ENCODE measurements at regions not wholly inside any gene's neighbourhood (a gene's known extent, or its start where the extent isn't known, plus 50 kb on each side); places are given as distances from the start of the nearest gene placed in this dataset.

DNA sequence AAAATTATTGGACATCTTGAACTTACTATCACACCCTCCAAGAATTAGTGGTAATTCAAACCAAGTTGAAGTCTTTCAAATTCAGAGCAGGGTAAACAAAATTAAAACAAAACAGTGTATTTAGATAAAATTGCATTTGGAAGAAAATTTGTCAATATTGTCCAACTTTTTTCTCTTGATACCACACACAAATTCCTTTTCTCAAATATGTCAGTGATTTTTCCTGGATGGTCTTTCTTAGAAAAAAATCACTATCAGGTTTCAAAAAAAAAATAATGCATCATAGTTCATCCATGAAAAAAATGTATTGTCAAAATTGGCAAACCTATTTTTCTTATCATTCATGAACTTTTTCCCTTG, 667.1 kb downstream of the TENT5A start:
- H3K9me3 ChIP-seq (ENCODE audit: control insufficient read depth, insufficient read depth, low read depth, low read length), result no peaks in the 10 kb centered on the region
- no peak overlapping the region for H3K4me3 ChIP-seq (ENCODE audit: low read depth, low read length)
- no peaks in the 10 kb centered on the region for H3K27me3 ChIP-seq (ENCODE audit: control insufficient read depth, insufficient read depth, low read length)
- no peaks in the 10 kb centered on the region for H3K36me3 ChIP-seq (ENCODE audit: control insufficient read depth, insufficient read depth, low read length)
- no peak overlapping the region for H3K27ac ChIP-seq (ENCODE audit: low read depth, low read length)
- H3K4me1 ChIP-seq (ENCODE audit: control insufficient read depth, insufficient read depth, low read length), result peaks cover 9% of the 10 kb centered on the region; the same call in 1 of the 2 replicates
- no peak overlapping the region for H3K9ac ChIP-seq (ENCODE audit: low read length)

DNA sequence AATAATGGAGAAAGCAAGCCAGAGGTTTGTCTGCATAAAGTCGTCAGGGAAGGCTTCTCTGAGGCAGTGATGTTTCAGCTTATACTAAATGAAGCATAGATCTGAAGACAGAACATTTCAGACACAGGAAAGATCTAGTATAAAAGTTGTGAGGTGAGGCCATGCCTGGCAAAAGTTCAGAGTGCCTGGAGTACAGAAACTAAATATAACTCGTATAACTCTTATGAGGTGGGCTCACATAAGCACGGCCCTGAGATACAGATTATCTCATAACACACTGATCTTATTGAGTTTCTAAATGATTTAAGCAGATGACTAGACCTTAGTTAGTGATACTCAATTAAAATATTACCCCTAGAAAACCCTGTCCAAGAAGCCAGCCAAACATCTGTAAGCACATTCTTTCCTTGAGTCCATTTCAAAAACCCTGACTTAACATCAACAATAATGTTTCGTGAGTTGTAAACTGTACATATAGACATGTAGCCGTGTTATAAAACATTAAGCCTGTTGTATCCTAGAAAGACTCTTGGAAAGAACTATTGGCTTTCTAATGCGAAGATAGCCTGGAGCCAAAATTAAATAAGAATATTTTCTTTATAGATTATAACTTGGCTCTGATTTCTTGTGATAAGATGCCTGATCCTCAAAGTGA, 667.6 kb downstream of the TENT5A start:
- Histone ChIP-seq H3K27me3 (ENCODE audit: control insufficient read depth, insufficient read depth, low read length) (no peaks in the 10 kb centered on the region), H3K27ac (ENCODE audit: low read depth, low read length) (no peak overlapping the region), H3K9me3 (ENCODE audit: control insufficient read depth, insufficient read depth, low read depth, low read length) (no peaks in the 10 kb centered on the region), H3K4me1 (ENCODE audit: control insufficient read depth, insufficient read depth, low read length) (peaks cover 9% of the 10 kb centered on the region; the same call in 1 of the 2 replicates), H3K4me3 (ENCODE audit: low read depth, low read length) (no peak overlapping the region), H3K36me3 (ENCODE audit: control insufficient read depth, insufficient read depth, low read length) (no peaks in the 10 kb centered on the region), H3K9ac (ENCODE audit: low read length) (no peak overlapping the region)

DNA sequence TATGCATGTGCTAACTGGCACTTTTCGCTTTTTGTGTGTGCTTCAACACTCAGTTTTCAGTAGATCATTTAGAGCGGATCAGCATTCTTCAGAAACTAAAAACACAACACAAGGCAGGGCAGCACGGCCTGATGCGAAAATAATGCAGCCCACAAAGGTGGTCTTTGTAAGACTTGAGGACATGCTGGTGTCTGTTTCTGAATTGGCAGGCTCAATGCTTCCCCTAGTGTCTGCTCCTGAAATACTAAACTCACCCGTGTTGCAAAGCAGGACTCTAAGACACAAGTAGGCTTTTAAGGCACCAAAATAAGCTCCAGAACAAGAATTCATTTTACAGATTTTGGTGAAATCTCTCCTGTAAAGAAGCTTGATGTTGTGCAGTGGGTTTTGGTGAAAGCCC, 676.5 kb downstream of the TENT5A start:
- Histone ChIP-seq H3K27me3 (ENCODE audit: control insufficient read depth, insufficient read depth, low read length) (no peaks in the 10 kb centered on the region), H3K9me3 (ENCODE audit: control insufficient read depth, insufficient read depth, low read depth, low read length) (no peaks in the 10 kb centered on the region), H3K36me3 (ENCODE audit: control insufficient read depth, insufficient read depth, low read length) (no peaks in the 10 kb centered on the region), H3K4me3 (ENCODE audit: low read depth, low read length) (no peak overlapping the region), H3K27ac (ENCODE audit: low read depth, low read length) (no peak overlapping the region), H3K9ac (ENCODE audit: low read length) (no peak overlapping the region), H3K4me1 (ENCODE audit: control insufficient read depth, insufficient read depth, low read length) (no peaks in the 10 kb centered on the region)

DNA sequence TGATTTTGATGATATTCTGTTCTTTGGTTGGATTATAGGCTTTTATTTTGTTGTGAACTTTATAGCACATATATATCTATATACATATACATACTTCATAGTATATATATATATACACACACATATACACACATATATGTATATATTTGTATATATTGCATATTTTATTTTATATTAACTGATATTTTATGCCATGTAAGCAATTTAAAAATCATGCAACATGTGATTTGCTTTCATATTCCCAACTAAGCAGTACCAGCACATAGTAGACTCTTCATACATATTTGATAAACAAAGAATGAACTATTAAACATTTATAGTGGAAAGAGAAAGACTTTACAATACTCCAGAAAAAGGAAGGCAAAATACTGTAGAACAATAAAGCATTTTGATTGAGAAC, 679.2 kb downstream of the TENT5A start:
- H3K9ac ChIP-seq (ENCODE audit: low read length), result no peak overlapping the region
- H3K36me3 ChIP-seq (ENCODE audit: control insufficient read depth, insufficient read depth, low read length), result no peaks in the 10 kb centered on the region
- H3K27ac ChIP-seq (ENCODE audit: low read depth, low read length), result no peak overlapping the region
- H3K4me1 ChIP-seq (ENCODE audit: control insufficient read depth, insufficient read depth, low read length), result no peaks in the 10 kb centered on the region; the same call in 1 of the 2 replicates
- H3K27me3 ChIP-seq (ENCODE audit: control insufficient read depth, insufficient read depth, low read length), result no peaks in the 10 kb centered on the region
- no peaks in the 10 kb centered on the region for H3K9me3 ChIP-seq (ENCODE audit: control insufficient read depth, insufficient read depth, low read depth, low read length)
- no peak overlapping the region for H3K4me3 ChIP-seq (ENCODE audit: low read depth, low read length)

DNA sequence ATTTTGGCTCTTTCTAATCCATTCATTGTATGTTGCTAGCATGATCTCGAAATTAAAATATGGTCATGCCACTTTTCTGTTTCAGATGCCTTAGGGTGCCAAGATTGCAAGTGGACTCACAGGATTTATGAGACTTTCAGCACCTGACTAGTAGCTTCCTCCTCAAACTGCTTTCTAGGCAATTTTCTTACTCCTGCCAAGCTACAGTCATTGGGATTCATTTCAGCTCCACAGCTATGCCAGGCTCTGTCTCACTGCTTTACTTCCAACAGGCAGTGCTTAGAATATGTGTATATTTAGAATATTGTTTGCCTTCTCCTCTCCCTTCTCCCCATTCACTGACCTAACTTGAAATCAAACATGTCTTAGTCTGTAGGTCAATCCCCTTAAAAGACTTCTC, 681.4 kb downstream of the TENT5A start:
- Histone ChIP-seq H3K4me3 (ENCODE audit: low read depth, low read length) (no peak overlapping the region), H3K9me3 (ENCODE audit: control insufficient read depth, insufficient read depth, low read depth, low read length) (no peaks in the 10 kb centered on the region), H3K27ac (ENCODE audit: low read depth, low read length) (no peak overlapping the region), H3K4me1 (ENCODE audit: control insufficient read depth, insufficient read depth, low read length) (no peaks in the 10 kb centered on the region; the same call in 1 of the 2 replicates), H3K27me3 (ENCODE audit: control insufficient read depth, insufficient read depth, low read length) (no peaks in the 10 kb centered on the region), H3K9ac (ENCODE audit: low read length) (no peak overlapping the region), H3K36me3 (ENCODE audit: control insufficient read depth, insufficient read depth, low read length) (no peaks in the 10 kb centered on the region)

DNA sequence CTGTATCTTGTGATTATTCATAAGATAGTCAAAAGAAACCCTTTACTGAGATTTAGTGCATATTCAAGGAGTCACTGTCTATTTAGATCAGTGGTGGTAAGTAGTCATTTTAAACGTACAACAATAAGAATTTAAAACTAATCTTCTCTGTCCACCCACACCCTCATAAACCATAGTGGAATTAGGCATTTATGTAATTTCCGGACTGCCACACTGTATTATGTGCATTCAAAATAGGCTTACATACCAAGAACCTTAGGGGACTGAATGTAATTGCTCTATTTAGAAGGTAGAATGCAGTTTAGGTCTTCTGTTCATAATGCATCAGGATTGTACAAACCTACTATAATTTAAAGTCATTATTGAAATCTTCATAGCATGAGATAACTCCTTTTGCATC, 685.4 kb downstream of the TENT5A start:
- Histone ChIP-seq H3K4me1 (ENCODE audit: control insufficient read depth, insufficient read depth, low read length) (no peaks in the 10 kb centered on the region; the same call in 1 of the 2 replicates), H3K27ac (ENCODE audit: low read depth, low read length) (no peak overlapping the region), H3K36me3 (ENCODE audit: control insufficient read depth, insufficient read depth, low read length) (no peaks in the 10 kb centered on the region), H3K27me3 (ENCODE audit: control insufficient read depth, insufficient read depth, low read length) (no peaks in the 10 kb centered on the region), H3K9ac (ENCODE audit: low read length) (no peak overlapping the region), H3K4me3 (ENCODE audit: low read depth, low read length) (no peak overlapping the region), H3K9me3 (ENCODE audit: control insufficient read depth, insufficient read depth, low read depth, low read length) (no peaks in the 10 kb centered on the region)

DNA sequence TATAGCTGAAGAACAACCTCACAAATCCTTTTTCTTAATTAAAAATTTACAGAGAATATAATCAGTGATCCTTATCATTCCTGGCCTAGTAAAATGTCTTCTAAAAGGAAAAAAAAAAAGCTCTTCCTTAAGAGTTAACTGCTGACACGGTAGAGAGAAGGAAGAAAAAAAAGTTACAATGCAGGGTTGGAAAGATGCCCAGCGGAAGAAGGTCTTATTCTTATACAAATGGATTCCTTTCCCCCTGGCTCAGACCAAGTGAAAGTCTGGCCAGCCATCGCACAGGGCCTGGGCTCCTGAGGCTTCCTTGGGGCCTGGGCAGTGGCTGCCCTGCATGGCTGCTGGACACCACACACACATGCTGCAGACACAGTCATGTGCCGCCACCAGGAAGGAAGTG, 688.6 kb downstream of the TENT5A start:
- H3K9ac ChIP-seq (ENCODE audit: low read length), result no peak overlapping the region
- no peaks in the 10 kb centered on the region for H3K9me3 ChIP-seq (ENCODE audit: control insufficient read depth, insufficient read depth, low read depth, low read length)
- no peaks in the 10 kb centered on the region; the same call in 1 of the 2 replicates for H3K4me1 ChIP-seq (ENCODE audit: control insufficient read depth, insufficient read depth, low read length)
- no peaks in the 10 kb centered on the region for H3K27me3 ChIP-seq (ENCODE audit: control insufficient read depth, insufficient read depth, low read length)
- H3K4me3 ChIP-seq (ENCODE audit: low read depth, low read length), result no peak overlapping the region
- H3K27ac ChIP-seq (ENCODE audit: low read depth, low read length), result no peak overlapping the region
- H3K36me3 ChIP-seq (ENCODE audit: control insufficient read depth, insufficient read depth, low read length), result no peaks in the 10 kb centered on the region

DNA sequence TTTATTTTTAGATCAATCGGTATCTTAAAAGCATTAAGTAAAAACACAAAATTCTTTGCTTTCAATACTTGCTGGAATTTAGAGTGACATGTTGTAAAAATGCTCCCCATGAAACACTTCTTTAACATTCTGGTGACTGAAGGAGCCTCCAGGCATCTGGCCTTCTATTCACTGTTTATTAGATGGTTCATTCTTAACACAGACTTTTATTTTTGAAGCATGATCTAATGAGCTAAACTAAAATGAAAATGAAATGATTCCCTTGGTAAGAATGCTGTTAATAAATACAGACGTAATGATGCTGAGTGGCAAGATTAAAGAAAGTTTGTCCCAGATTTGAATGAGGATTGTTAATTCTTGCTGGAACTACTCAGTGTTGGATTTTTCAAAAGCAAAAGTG, 698.4 kb downstream of the TENT5A start:
- H3K27me3 ChIP-seq (ENCODE audit: control insufficient read depth, insufficient read depth, low read length), result no peaks in the 10 kb centered on the region
- H3K27ac ChIP-seq (ENCODE audit: low read depth, low read length), result no peak overlapping the region
- no peak overlapping the region for H3K9ac ChIP-seq (ENCODE audit: low read length)
- H3K9me3 ChIP-seq (ENCODE audit: control insufficient read depth, insufficient read depth, low read depth, low read length), result no peaks in the 10 kb centered on the region
- no peak overlapping the region for H3K4me3 ChIP-seq (ENCODE audit: low read depth, low read length)
- H3K4me1 ChIP-seq (ENCODE audit: control insufficient read depth, insufficient read depth, low read length), result no peaks in the 10 kb centered on the region
- H3K36me3 ChIP-seq (ENCODE audit: control insufficient read depth, insufficient read depth, low read length), result no peaks in the 10 kb centered on the region

DNA sequence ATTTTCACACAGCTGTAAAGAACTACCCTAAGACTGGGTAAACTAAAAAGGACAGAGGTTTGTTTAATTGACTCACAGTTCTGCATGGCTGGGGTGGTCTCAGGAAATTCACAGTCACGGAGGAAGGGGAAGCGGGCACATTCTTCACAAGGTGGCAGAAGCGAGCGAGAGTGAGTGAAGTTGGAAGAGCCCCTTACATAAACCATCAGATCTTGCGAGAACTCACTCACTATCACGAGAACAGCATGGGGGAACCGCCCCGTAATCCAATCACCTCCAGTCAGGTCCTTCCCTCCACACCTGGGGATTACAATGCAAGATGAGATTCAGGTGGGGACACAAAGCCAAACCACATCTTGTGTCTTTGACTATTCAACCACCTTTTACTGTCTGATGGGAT, 700.5 kb downstream of the TENT5A start:
- H3K27ac ChIP-seq (ENCODE audit: low read depth, low read length), result no peak overlapping the region
- H3K4me3 ChIP-seq (ENCODE audit: low read depth, low read length), result no peak overlapping the region

DNA sequence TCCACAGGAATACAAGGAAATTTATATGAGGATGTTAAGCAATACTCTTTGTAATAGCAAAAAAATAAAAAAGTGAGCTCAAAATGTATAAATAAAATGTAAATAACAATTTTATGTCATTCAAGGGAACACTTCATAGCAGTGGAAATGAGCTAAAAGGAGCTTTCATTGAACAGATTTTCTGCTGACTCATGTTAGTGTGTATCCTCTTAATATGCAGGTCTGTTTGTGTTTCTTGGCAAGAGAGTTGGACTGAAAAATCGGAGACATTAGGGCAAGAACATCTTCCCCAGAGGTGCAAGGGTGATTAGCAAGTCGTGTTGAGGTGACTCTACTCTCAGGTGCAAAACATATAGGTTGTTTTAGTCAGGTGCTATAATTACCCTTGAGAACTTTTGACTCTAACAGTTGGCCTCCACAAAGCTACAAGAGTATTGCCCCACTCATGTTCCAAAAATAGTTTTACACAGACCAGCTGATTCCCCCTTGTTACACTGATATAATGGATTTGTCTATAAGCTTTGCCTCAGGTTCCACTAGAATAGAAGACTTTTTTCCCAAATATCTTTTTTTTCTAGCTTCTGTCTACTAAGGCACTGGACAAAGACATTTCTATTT, 702.9 kb downstream of the TENT5A start:
- Histone ChIP-seq H3K27me3 (ENCODE audit: control insufficient read depth, insufficient read depth, low read length) (no peaks in the 10 kb centered on the region), H3K36me3 (ENCODE audit: control insufficient read depth, insufficient read depth, low read length) (no peaks in the 10 kb centered on the region)

More for the DNA sequence above, 700.5 kb downstream of the TENT5A start:
- Histone ChIP-seq H3K9me3 (ENCODE audit: control insufficient read depth, insufficient read depth, low read depth, low read length) (no peaks in the 10 kb centered on the region), H3K27me3 (ENCODE audit: control insufficient read depth, insufficient read depth, low read length) (no peaks in the 10 kb centered on the region), H3K4me1 (ENCODE audit: control insufficient read depth, insufficient read depth, low read length) (no peaks in the 10 kb centered on the region), H3K9ac (ENCODE audit: low read length) (no peak overlapping the region), H3K36me3 (ENCODE audit: control insufficient read depth, insufficient read depth, low read length) (no peaks in the 10 kb centered on the region)

DNA sequence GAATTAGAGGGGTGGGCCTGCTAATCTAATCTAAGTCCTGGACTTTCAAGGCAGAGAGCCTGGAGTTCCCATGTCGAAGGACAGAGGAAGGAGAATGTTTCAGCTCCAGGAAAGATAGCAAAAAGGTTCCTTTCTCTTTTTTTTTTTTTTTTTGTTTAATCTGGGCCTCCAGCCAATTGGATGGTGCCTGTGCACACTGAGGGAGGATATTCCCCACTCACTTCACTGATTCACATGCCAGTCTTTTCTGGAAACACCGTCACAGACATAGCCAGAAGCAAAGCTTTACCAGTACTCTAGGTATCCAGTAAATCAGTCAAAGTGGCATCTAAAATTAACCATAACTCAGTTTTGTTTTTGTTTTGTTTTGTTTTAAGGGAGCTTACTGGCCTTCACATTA, 721.1 kb downstream of the TENT5A start:
- H3K36me3 ChIP-seq (ENCODE audit: control insufficient read depth, insufficient read depth, low read length), result no peaks in the 10 kb centered on the region
- no peak overlapping the region for H3K27ac ChIP-seq (ENCODE audit: low read depth, low read length)
- H3K4me1 ChIP-seq (ENCODE audit: control insufficient read depth, insufficient read depth, low read length), result no peaks in the 10 kb centered on the region
- no peak overlapping the region for H3K4me3 ChIP-seq (ENCODE audit: low read depth, low read length)
- no peaks in the 10 kb centered on the region for H3K27me3 ChIP-seq (ENCODE audit: control insufficient read depth, insufficient read depth, low read length)
- H3K9me3 ChIP-seq (ENCODE audit: control insufficient read depth, insufficient read depth, low read depth, low read length), result 0 out of 2 replicates have a peak, but pooled peaks cover 4% of the 10 kb centered on the region
- no peak overlapping the region for H3K9ac ChIP-seq (ENCODE audit: low read length)

More for the DNA sequence above, 702.9 kb downstream of the TENT5A start:
- H3K4me3 ChIP-seq (ENCODE audit: low read depth, low read length), result no peak overlapping the region
- H3K27ac ChIP-seq (ENCODE audit: low read depth, low read length), result no peak overlapping the region
- no peaks in the 10 kb centered on the region for H3K9me3 ChIP-seq (ENCODE audit: control insufficient read depth, insufficient read depth, low read depth, low read length)
- H3K4me1 ChIP-seq (ENCODE audit: control insufficient read depth, insufficient read depth, low read length), result no peaks in the 10 kb centered on the region
- H3K9ac ChIP-seq (ENCODE audit: low read length), result no peak overlapping the region

Data from HUES6 (cell line).